ENCODE measurements at regions not wholly inside any gene's neighbourhood (a gene's known extent, or its start where the extent isn't known, plus 50 kb on each side); places are given as distances from the start of the nearest gene placed in this dataset.

DNA sequence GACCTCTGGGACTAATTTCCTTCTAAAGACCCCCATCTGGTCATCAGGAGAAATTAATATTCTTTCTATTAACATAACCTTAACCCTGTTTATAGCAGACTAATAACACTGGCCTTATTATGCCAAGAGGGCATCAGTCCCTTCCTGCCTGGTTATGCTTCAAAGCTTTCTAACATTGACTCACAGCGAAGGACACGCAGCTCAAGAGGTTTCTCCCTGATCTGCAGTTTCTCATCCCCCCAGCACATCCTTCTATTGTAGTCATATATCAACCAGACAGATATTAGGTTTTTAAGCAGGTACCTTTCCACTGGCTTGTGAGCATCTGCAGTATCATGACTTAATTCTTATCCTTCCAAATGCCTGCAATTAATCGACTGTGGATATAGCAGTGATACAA is 100.0 kb upstream of the CXCR4 start:
- Histone ChIP-seq H3K27ac (ENCODE audit: low read length) (no peak overlapping the region), H3K4me1 (ENCODE audit: control insufficient read depth, insufficient read depth, low read length) (no peaks in the 10 kb centered on the region), H3K9me3 (ENCODE audit: control insufficient read depth in 2 of 2, low read length in 2 of 2) (no peaks in the 10 kb centered on the region), H3K9ac (ENCODE audit: low read length in 2 of 2) (no peak overlapping the region), H3K4me3 (ENCODE audit: low read length in 2 of 2) (no peak overlapping the region), H3K27me3 (ENCODE audit: control insufficient read depth in 1 of 2, insufficient read depth in 2 of 2, low read length in 2 of 2) (no peaks in the 10 kb centered on the region), H3K36me3 (ENCODE audit: control insufficient read depth in 2 of 2, insufficient read depth in 2 of 2, low read length in 2 of 2) (no peaks in the 10 kb centered on the region)

DNA sequence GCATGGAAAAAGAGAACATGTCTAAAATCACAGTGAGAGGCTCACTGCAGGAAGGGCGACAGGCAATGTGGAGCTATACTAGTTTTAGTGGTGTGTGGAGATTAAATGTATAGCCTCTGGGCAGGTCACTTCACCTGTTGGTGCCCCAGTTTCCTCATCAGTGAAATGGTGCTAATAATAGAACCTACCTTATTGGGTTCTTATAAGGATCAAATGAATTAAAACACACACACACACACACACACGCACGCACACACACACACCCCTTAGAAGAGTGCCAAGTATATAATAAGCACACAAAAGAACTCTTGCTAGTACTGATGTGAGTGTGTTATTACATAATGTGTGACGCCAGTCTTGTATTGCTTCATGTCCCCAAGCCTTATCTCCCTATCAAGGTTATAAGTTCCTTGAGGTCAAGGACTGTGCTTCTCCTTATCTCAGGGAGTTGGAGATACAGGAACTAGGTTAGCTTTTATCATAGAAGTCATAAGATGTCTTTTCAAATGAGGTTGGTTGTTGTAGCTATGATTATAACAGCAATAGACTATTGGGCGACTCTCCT is 98.0 kb upstream of the CXCR4 start:
- no peak overlapping the region for H3K27ac ChIP-seq (ENCODE audit: low read length)
- no peaks in the 10 kb centered on the region for H3K9me3 ChIP-seq (ENCODE audit: control insufficient read depth in 2 of 2, low read length in 2 of 2)
- H3K9ac ChIP-seq (ENCODE audit: low read length in 2 of 2), result no peak overlapping the region
- H3K27me3 ChIP-seq (ENCODE audit: control insufficient read depth in 1 of 2, insufficient read depth in 2 of 2, low read length in 2 of 2), result no peaks in the 10 kb centered on the region
- H3K4me1 ChIP-seq (ENCODE audit: control insufficient read depth, insufficient read depth, low read length), result no peaks in the 10 kb centered on the region
- no peaks in the 10 kb centered on the region for H3K36me3 ChIP-seq (ENCODE audit: control insufficient read depth in 2 of 2, insufficient read depth in 2 of 2, low read length in 2 of 2)
- no peak overlapping the region for H3K4me3 ChIP-seq (ENCODE audit: low read length in 2 of 2)

DNA sequence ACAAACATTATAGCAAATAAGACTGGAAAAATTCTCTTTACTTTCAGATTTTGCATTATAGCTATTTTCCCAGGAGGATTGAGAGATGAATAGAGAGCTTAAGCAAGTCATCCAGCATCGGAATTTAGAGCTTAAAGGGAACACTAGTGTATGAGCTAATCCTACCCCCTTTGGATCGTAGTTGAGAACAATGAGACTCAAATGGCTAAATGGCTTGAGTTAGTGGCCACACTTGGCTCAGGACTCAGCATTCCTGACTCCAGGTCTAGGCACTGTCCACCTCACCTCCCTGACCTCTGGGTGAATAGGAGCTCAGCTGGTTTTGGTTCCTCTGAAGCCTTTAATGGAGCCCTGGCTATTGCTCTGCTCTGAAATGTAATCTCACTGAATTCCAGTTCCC is 97.5 kb upstream of the CXCR4 start:
- Histone ChIP-seq H3K27me3 (ENCODE audit: control insufficient read depth in 1 of 2, insufficient read depth in 2 of 2, low read length in 2 of 2) (no peaks in the 10 kb centered on the region), H3K9me3 (ENCODE audit: control insufficient read depth in 2 of 2, low read length in 2 of 2) (peaks cover 0 to 2% of the 10 kb centered on the region in 2 donors), H3K27ac (ENCODE audit: low read length) (no peak overlapping the region), H3K36me3 (ENCODE audit: control insufficient read depth in 2 of 2, insufficient read depth in 2 of 2, low read length in 2 of 2) (no peaks in the 10 kb centered on the region), H3K4me1 (ENCODE audit: control insufficient read depth, insufficient read depth, low read length) (no peaks in the 10 kb centered on the region), H3K4me3 (ENCODE audit: low read length in 2 of 2) (no peak overlapping the region), H3K9ac (ENCODE audit: low read length in 2 of 2) (no peak overlapping the region)

DNA sequence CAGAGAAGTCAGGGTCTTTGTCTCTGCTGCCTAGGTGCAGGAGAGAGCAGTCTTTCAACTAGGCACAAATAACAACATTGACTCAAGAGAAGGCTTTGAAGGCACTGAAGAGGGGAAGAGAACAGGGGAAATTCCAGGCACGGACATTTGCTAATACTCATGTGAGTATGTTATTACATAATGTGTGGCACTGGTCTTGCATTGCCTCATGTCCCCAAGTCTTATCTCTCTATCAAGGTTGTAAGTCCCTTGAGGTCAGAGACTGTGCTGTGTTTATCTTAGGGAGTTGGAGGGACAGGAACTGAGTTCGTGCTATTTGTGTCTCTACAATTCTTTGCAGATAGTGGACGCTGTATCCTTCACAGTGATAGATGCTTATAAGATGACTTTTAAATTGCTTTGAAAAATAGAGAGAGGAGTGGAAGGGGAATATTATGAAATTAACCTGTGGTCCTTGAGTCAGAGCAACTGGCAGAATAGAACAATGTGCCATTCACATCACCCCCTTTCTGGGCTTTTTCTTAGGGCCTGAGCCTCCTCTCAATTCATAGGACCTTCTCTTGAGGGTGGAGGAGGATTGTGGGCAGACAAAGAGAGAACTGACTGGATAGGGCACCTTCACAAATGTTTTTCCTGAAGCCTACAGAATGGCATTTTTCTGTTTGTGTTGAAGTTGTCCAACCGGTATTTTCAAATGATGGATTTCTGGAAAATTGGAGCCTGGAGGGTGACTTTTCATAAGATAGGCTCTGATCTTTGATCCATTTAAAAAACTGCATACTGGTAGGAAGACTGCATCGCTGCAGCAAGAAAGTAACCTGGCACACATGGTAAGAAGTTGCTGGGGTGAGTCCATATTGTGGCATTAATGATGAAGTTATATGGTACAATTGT is 96.6 kb upstream of the CXCR4 start:
- H3K4me3 ChIP-seq (ENCODE audit: low read length in 2 of 2), result no peak overlapping the region
- no peak overlapping the region for H3K27ac ChIP-seq (ENCODE audit: low read length)
- H3K36me3 ChIP-seq (ENCODE audit: control insufficient read depth in 2 of 2, insufficient read depth in 2 of 2, low read length in 2 of 2), result no peaks in the 10 kb centered on the region
- H3K9ac ChIP-seq (ENCODE audit: low read length in 2 of 2), result no peak overlapping the region
- peaks cover 0 to 3% of the 10 kb centered on the region in 2 donors for H3K9me3 ChIP-seq (ENCODE audit: control insufficient read depth in 2 of 2, low read length in 2 of 2)
- no peaks in the 10 kb centered on the region for H3K27me3 ChIP-seq (ENCODE audit: control insufficient read depth in 1 of 2, insufficient read depth in 2 of 2, low read length in 2 of 2)
- H3K4me1 ChIP-seq (ENCODE audit: control insufficient read depth, insufficient read depth, low read length), result no peaks in the 10 kb centered on the region

DNA sequence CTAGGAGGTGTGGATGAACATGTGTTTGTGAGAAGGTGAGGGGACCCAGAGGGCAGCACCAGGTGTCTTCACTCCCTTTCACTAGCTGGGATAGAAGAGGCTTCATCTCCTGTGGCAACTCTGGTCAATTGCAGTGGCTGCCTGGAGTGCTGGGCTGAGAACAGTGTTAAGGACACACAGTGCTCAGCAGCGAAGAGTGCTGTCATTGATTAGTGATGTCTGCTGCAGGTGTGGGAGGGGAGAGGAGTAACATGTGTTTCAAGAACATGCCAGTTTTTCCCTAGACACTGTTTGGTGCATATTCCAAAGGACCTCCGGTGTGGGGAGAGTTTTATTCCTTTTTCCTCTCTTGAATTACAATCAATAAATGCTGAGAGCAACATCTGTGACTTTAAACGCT is 95.9 kb upstream of the CXCR4 start:
- no peak overlapping the region for H3K4me3 ChIP-seq (ENCODE audit: low read length in 2 of 2)
- H3K27ac ChIP-seq (ENCODE audit: low read length), result no peak overlapping the region
- no peaks in the 10 kb centered on the region for H3K4me1 ChIP-seq (ENCODE audit: control insufficient read depth, insufficient read depth, low read length)
- H3K27me3 ChIP-seq (ENCODE audit: control insufficient read depth in 1 of 2, insufficient read depth in 2 of 2, low read length in 2 of 2), result no peaks in the 10 kb centered on the region
- no peak overlapping the region for H3K9ac ChIP-seq (ENCODE audit: low read length in 2 of 2)
- H3K36me3 ChIP-seq (ENCODE audit: control insufficient read depth in 2 of 2, insufficient read depth in 2 of 2, low read length in 2 of 2), result no peaks in the 10 kb centered on the region
- H3K9me3 ChIP-seq (ENCODE audit: control insufficient read depth in 2 of 2, low read length in 2 of 2), result peaks cover 0 to 3% of the 10 kb centered on the region in 2 donors

DNA sequence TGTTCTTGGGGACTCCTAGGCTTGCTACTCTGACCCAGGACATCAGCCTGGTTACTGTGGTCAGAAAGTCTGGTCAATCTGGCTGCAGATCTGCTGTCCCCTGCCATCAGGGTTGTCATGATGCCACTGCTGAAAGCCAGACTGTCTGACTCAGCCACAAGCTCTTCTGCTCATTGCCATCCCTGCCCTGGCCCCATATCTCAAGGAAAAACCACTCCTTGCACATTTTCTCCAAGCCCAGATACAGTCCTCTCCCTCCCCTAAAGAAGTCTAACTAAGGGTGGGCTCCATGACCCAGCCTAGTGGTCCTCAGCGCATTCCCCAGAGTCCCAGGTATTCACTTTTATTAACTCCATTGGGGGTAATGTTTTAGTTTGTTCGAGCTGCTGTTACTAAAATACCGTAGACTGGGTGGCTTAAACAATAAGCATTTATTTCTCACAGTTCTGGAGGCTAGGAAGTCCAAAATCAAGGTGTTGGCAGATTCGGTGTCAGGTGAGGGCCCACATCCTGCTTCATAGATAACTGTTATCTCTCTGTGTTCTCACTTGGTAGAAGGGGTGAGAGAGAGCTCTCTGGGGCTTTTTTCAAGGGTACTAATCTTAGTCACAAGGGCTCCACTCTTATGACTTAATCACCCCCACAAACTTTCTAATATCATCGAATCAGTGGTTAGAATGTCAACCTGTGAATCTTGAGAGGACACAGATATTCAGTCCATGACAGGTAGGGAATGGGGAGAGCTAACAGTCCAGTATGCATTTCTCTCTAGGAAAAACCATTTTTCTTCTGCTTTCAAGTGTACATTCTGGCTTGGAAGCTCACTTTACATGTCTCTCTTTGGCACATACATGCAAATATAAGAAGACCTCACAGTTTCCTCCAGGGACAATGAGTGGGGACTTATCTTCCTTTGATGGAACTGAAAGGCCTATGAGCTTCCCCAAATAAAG is 94.8 kb upstream of the CXCR4 start:
- Histone ChIP-seq H3K4me3 (ENCODE audit: low read length in 2 of 2) (no peak overlapping the region), H3K9me3 (ENCODE audit: control insufficient read depth in 2 of 2, low read length in 2 of 2) (peaks cover 0 to 3% of the 10 kb centered on the region in 2 donors), H3K27ac (ENCODE audit: low read length) (no peak overlapping the region), H3K27me3 (ENCODE audit: control insufficient read depth in 1 of 2, insufficient read depth in 2 of 2, low read length in 2 of 2) (no peaks in the 10 kb centered on the region), H3K4me1 (ENCODE audit: control insufficient read depth, insufficient read depth, low read length) (no peaks in the 10 kb centered on the region), H3K36me3 (ENCODE audit: control insufficient read depth in 2 of 2, insufficient read depth in 2 of 2, low read length in 2 of 2) (no peaks in the 10 kb centered on the region), H3K9ac (ENCODE audit: low read length in 2 of 2) (no peak overlapping the region)

DNA sequence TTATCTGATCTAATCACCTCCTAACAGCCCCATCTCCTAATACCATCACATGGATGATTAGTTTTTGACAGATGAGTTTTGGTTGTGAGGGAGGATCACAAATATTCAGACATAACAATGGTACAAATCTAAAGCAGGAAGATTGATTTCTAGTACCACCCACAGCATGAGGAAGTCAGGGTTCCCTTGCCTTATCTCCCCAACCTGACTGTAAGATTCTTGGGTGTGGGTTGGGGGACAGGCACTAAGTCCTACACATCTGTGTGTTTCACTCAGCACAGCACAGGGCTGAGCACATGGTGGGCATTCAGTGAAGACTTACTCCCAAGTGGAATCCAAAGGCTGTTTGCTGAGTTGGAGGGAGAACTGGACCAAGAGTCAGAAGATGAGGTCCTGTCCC is 93.8 kb upstream of the CXCR4 start:
- Histone ChIP-seq H3K36me3 (ENCODE audit: control insufficient read depth in 2 of 2, insufficient read depth in 2 of 2, low read length in 2 of 2) (no peaks in the 10 kb centered on the region), H3K27ac (ENCODE audit: low read length) (no peak overlapping the region), H3K4me3 (ENCODE audit: low read length in 2 of 2) (no peak overlapping the region), H3K9me3 (ENCODE audit: control insufficient read depth in 2 of 2, low read length in 2 of 2) (peaks cover 0 to 3% of the 10 kb centered on the region in 2 donors), H3K9ac (ENCODE audit: low read length in 2 of 2) (no peak overlapping the region), H3K4me1 (ENCODE audit: control insufficient read depth, insufficient read depth, low read length) (no peaks in the 10 kb centered on the region), H3K27me3 (ENCODE audit: control insufficient read depth in 1 of 2, insufficient read depth in 2 of 2, low read length in 2 of 2) (peaks cover 0 to 2% of the 10 kb centered on the region in 2 donors)

DNA sequence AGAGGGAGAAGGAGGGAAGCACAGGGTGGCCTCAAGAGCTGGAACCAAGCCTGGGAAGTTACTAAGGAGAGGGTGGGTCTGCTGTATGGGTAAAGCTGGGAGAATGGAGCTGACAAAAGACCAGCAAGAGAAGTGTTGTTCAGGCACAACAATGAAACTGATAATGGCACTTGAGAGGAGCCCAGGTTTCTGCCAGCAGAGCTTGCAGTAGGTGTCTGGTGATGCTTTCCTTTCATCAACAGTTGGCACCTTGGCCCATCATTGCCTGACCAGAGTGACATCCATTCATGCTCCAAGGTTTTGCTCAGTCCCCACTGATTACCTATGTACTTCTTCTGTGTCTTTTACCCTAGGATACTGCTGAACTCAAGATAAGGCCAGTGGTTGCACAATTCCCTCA is 92.9 kb upstream of the CXCR4 start:
- no peaks in the 10 kb centered on the region for H3K36me3 ChIP-seq (ENCODE audit: control insufficient read depth in 2 of 2, insufficient read depth in 2 of 2, low read length in 2 of 2)
- peaks cover 0 to 3% of the 10 kb centered on the region in 2 donors for H3K9me3 ChIP-seq (ENCODE audit: control insufficient read depth in 2 of 2, low read length in 2 of 2)
- H3K27me3 ChIP-seq (ENCODE audit: control insufficient read depth in 1 of 2, insufficient read depth in 2 of 2, low read length in 2 of 2), result peaks cover 0 to 2% of the 10 kb centered on the region in 2 donors
- H3K4me3 ChIP-seq (ENCODE audit: low read length in 2 of 2), result no peak overlapping the region
- no peaks in the 10 kb centered on the region for H3K4me1 ChIP-seq (ENCODE audit: control insufficient read depth, insufficient read depth, low read length)
- H3K27ac ChIP-seq (ENCODE audit: low read length), result no peak overlapping the region
- H3K9ac ChIP-seq (ENCODE audit: low read length in 2 of 2), result no peak overlapping the region

DNA sequence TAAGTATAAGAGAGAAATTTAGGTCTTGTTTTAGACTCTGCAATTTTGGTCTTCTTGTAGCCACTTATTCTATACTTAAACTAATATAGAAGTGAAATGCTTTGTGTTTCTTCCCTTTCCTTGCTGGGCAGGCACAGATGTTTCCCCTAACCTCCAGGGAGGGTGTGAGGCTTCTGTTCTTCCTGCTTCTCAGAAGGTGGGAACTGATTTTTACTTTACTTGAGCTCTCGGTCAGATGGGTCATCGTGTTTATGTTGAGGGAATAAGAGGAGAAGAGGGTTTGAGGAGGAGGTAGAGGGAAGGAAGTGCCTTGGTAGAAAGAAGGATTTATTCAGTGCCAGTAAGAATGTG is 92.5 kb upstream of the CXCR4 start:
- Histone ChIP-seq H3K27me3 (ENCODE audit: control insufficient read depth in 1 of 2, insufficient read depth in 2 of 2, low read length in 2 of 2) (peaks cover 0 to 2% of the 10 kb centered on the region in 2 donors), H3K9ac (ENCODE audit: low read length in 2 of 2) (no peak overlapping the region), H3K9me3 (ENCODE audit: control insufficient read depth in 2 of 2, low read length in 2 of 2) (peaks cover 0 to 3% of the 10 kb centered on the region in 2 donors), H3K4me1 (ENCODE audit: control insufficient read depth, insufficient read depth, low read length) (no peaks in the 10 kb centered on the region), H3K36me3 (ENCODE audit: control insufficient read depth in 2 of 2, insufficient read depth in 2 of 2, low read length in 2 of 2) (no peaks in the 10 kb centered on the region), H3K4me3 (ENCODE audit: low read length in 2 of 2) (no peak overlapping the region), H3K27ac (ENCODE audit: low read length) (no peak overlapping the region)

DNA sequence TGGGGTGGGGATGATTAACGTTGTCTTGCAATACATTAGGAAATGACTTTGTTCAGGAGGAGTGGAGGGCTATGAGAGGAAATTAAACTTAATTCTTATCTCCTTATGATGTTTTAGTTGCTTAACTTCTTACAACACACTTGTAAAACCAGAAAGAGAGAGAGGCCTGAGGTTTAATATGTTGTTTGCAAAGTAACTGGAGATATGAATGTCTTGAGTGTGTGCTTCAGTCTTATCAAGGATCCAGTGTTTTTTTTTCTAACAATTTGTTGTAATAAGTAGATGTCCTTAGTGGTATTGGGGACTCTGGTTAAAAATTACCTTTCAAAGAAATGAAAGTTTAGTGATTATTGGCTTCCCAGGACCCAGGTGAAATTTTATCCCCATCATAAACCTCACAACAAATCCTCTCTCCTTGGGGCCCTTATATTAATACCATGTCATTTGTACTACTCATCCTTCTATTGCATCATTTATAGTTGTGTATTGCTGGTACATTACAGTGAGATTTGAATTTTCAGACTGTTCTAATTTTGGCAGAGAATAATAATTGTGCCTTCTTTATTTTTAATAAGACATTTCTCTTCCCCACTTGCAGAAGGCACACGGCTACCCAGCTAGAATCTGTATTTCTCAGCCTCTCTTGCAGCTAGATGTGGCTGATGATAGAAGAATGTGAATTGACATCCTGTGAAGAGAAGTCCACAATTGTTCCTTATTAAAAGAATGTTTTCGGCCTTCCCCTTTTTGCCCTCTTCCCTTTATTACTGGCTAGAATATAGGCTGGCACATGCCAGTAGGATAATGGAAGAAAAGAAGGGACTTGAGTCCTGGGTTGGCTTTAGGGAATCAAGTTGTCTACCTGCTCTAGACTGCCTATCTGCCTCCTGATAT is 91.9 kb upstream of the CXCR4 start:
- no peak overlapping the region for H3K4me3 ChIP-seq (ENCODE audit: low read length in 2 of 2)
- H3K27me3 ChIP-seq (ENCODE audit: control insufficient read depth in 1 of 2, insufficient read depth in 2 of 2, low read length in 2 of 2), result peaks cover 0 to 2% of the 10 kb centered on the region in 2 donors
- peaks cover 0 to 3% of the 10 kb centered on the region in 2 donors for H3K9me3 ChIP-seq (ENCODE audit: control insufficient read depth in 2 of 2, low read length in 2 of 2)
- H3K4me1 ChIP-seq (ENCODE audit: control insufficient read depth, insufficient read depth, low read length), result no peaks in the 10 kb centered on the region
- no peak overlapping the region for H3K27ac ChIP-seq (ENCODE audit: low read length)
- no peak overlapping the region for H3K9ac ChIP-seq (ENCODE audit: low read length in 2 of 2)
- H3K36me3 ChIP-seq (ENCODE audit: control insufficient read depth in 2 of 2, insufficient read depth in 2 of 2, low read length in 2 of 2), result no peaks in the 10 kb centered on the region

Measured in stomach smooth muscle (tissue), 2 donors.